ENCODE measurements at regions not wholly inside any gene's neighbourhood (a gene's known extent, or its start where the extent isn't known, plus 50 kb on each side); places are given as distances from the start of the nearest gene placed in this dataset.

GRCh38 chr6:164122109-164122508 lies 707.6 kb downstream of the QKI start:
- CTCF ChIA-PET, result no interaction called here
- no peaks in the 10 kb centered on the region for H3K79me2 ChIP-seq (ENCODE audit: insufficient read depth, low read length)
- H3K9ac ChIP-seq (ENCODE audit: low read length), result no peak overlapping the region
- H3K36me3 ChIP-seq (ENCODE audit: control insufficient read depth in 1 of 2, insufficient read depth in 2 of 2, low read length in 2 of 2), result no peaks in the 10 kb centered on the region
- TF ChIP-seq SIN3A (IDR thresholded peaks at IDR 0.05; ENCODE audit: low read depth) (no peak), MAX (IDR thresholded peaks at IDR 0.05) (no peak), SP1 (IDR thresholded peaks at IDR 0.05; ENCODE audit: low read depth) (no peak), ATF3 (IDR thresholded peaks at IDR 0.05) (no peak), CTCF (IDR thresholded peaks at IDR 0.05 in 2 of 3, conservative IDR thresholded peaks at IDR 0.05 in 1 of 3; ENCODE audit: borderline replicate concordance in 1 of 3, insufficient read depth in 1 of 3, low read depth in 2 of 3, low read length in 2 of 3) (no peak), POLR2AphosphoS5 (IDR thresholded peaks at IDR 0.05; ENCODE audit: low read depth, low read length) (no peak), ELF1 (IDR thresholded peaks at IDR 0.05; ENCODE audit: borderline replicate concordance, low read depth) (no peak), EZH2phosphoT487 (IDR thresholded peaks at IDR 0.05; ENCODE audit: borderline replicate concordance) (no peak)
- no peak overlapping the region for H3K4me2 ChIP-seq (ENCODE audit: low read length)
- no peak overlapping the region for H2AFZ ChIP-seq (ENCODE audit: low read depth, low read length, poor library complexity, severe bottlenecking)
- no peaks in the 10 kb centered on the region for H3K9me2 ChIP-seq (ENCODE audit: insufficient read depth)
- H3K27me3 ChIP-seq (ENCODE audit: insufficient read depth, low read length), result no peaks in the 10 kb centered on the region
- POLR2A ChIA-PET, result no interaction called here
- H3K27ac ChIP-seq (ENCODE audit: low read depth, low read length), result no peak overlapping the region
- peaks cover 3 to 5% of the 10 kb centered on the region in 2 experiments; a peak in 2 of 4 replicates for H3K9me3 ChIP-seq (ENCODE audit: control insufficient read depth in 1 of 2, insufficient read depth in 1 of 2, low read depth in 1 of 2, low read length in 2 of 2)
- no peak overlapping the region for H3K4me3 ChIP-seq (replicated peaks in 1 of 2; ENCODE audit: low read depth in 1 of 2, low read length in 2 of 2)
- RAD21 ChIA-PET (ENCODE audit: low non-redundant PET in 1 of 2, low total read pairs in 2 of 2, uncharacterized antibody in 2 of 2, unreplicated experiment in 2 of 2), result no interaction called here
- intact Hi-C loops (cut with micrococcal nuclease), result no loop called here
- ATAC-seq (no peak), DNase-seq (ENCODE audit: low read depth, low spot score) (no peak)
- H4K20me1 ChIP-seq (ENCODE audit: insufficient read depth), result no peaks in the 10 kb centered on the region
- BruUV-seq (replicated peaks), result no TSS peak
- no peaks in the 10 kb centered on the region for H3K4me1 ChIP-seq (ENCODE audit: control insufficient read depth in 1 of 2, insufficient read depth in 2 of 2, low read length in 2 of 2)

- Histone ChIP-seq H3K27me3 (ENCODE audit: insufficient read depth, low read length) (no peaks in the 10 kb centered on the region), H3K9me2 (ENCODE audit: insufficient read depth) (no peaks in the 10 kb centered on the region), H2AFZ (ENCODE audit: low read depth, low read length, poor library complexity, severe bottlenecking) (no peak overlapping the region), H3K9ac (ENCODE audit: low read length) (no peak overlapping the region), H3K9me3 (ENCODE audit: control insufficient read depth in 1 of 2, insufficient read depth in 1 of 2, low read depth in 1 of 2, low read length in 2 of 2) (peaks cover 3 to 5% of the 10 kb centered on the region in 2 experiments; a peak in 2 of 4 replicates), H3K4me3 (replicated peaks in 1 of 2; ENCODE audit: low read depth in 1 of 2, low read length in 2 of 2) (no peak overlapping the region), H3K4me1 (ENCODE audit: control insufficient read depth in 1 of 2, insufficient read depth in 2 of 2, low read length in 2 of 2) (no peaks in the 10 kb centered on the region), H4K20me1 (ENCODE audit: insufficient read depth) (no peaks in the 10 kb centered on the region), H3K36me3 (ENCODE audit: control insufficient read depth in 1 of 2, insufficient read depth in 2 of 2, low read length in 2 of 2) (no peaks in the 10 kb centered on the region), H3K79me2 (ENCODE audit: insufficient read depth, low read length) (no peaks in the 10 kb centered on the region), H3K27ac (ENCODE audit: low read depth, low read length) (no peak overlapping the region), H3K4me2 (ENCODE audit: low read length) (no peak overlapping the region)
- TF ChIP-seq ZNF274 (IDR thresholded peaks at IDR 0.05; ENCODE audit: low read depth, low read length) (no peak), ATF3 (IDR thresholded peaks at IDR 0.05) (no peak), YY1 (IDR thresholded peaks at IDR 0.05; ENCODE audit: extremely low read depth, insufficient replicate concordance, low read depth, low read length) (no peak), MAX (IDR thresholded peaks at IDR 0.05) (no peak), JUND (IDR thresholded peaks at IDR 0.05) (no peak), EZH2 (IDR thresholded peaks at IDR 0.05) (no peak), ZFX (IDR thresholded peaks at IDR 0.05) (no peak), RAD21 (IDR thresholded peaks at IDR 0.05; ENCODE audit: low read depth) (no peak)
- ChIA-PET CTCF (no interaction called here), POLR2A (no interaction called here), RAD21 (ENCODE audit: low non-redundant PET in 1 of 2, low total read pairs in 2 of 2, uncharacterized antibody in 2 of 2, unreplicated experiment in 2 of 2) (no interaction called here)
- intact Hi-C loops (cut with micrococcal nuclease), result no loop called here
- ATAC-seq, result no peak
- no TSS peak for BruUV-seq (replicated peaks)
- DNase-seq (ENCODE audit: low read depth, low spot score), result no peak
Measured at GRCh38 chr6:164121527-164121926, 707.0 kb downstream of the QKI start.
